T-helper 2 cell treated with Interferon-gamma antibody and Interleukin-4, amounts not matched to agents 100 ng/mL and 5 ng/mL, for 36 hours (primary cell): ENCODE measurements at regions not wholly inside any gene's neighbourhood (a gene's known extent, or its start where the extent isn't known, plus 50 kb on each side); places are given as distances from the start of the nearest gene placed in this dataset.

Source experiments
- intact Hi-C: fragments of 100-400 bp; cut with micrococcal nuclease; formaldehyde crosslinking; loops from one replicate; pipeline ENCODE4 v1.15.1; 2023

GRCh38 chrX:51798701-51799100, 55.5 kb downstream of the GSPT2 start:
- intact Hi-C loops = no loop called here

- intact Hi-C loops = loop anchor here (1.0 to 2.0 kb wide), 2 partner anchors 60 to 90 kb away; partner anchors contain the start of genes GSPT2 and MAGED1
Observed at GRCh38 chrX:51802917-51803688, 59.9 kb downstream of the GSPT2 start.

- intact Hi-C loops = loop anchor here (1.0 to 2.0 kb wide), 2 partner anchors 61 to 89 kb away; partner anchors contain the start of genes GSPT2 and MAGED1
Observed at GRCh38 chrX:51803833-51804232, 60.6 kb downstream of the GSPT2 start.

DNA sequence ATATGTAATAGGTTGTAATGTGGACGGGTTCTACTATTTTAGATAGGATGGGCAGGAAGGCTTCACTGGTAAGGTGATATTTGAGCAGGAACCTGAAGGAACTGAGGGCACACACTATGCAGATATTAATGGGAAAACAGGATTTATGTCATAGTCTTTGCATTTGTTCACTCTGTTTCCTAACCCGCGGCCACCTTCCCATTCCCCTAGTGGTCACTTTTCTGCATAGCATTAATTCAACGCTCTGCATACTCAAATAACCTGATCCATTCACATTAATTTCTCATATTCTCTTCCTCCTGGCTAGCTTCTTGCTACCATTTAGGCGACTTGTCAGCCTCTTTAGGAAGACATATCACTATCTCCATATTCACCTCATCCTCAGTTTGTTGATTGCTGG, 61.5 kb downstream of the GSPT2 start:
- intact Hi-C loops = no loop called here

DNA sequence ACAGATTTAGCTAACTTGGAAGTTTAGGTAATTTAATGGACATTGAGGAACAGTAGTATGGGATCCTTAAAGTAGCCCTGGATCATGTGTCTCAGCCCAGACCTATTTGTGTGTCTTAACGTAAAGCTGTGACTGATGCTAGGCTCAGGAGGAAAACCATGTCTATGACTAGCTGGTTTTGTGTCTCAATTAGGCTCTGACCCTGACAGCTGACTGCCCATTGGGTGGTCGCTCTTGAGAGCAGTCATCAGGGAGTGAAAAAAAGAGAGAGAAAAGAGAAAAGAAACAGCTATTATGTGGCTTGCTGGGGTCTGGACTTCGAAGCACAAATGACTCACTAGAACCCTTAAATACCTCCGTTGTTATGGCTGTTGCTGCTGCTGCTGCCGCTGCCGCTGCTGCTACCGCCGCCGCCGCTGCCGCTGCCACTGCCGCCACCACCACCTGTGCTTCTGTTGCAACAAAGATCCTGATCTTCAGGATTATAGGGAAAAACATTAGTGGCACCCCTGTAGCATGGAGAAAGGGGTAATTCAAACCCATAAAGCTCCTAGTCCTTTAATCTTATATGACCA, 70.7 kb downstream of the GSPT2 start:
- intact Hi-C loops = no loop called here

DNA sequence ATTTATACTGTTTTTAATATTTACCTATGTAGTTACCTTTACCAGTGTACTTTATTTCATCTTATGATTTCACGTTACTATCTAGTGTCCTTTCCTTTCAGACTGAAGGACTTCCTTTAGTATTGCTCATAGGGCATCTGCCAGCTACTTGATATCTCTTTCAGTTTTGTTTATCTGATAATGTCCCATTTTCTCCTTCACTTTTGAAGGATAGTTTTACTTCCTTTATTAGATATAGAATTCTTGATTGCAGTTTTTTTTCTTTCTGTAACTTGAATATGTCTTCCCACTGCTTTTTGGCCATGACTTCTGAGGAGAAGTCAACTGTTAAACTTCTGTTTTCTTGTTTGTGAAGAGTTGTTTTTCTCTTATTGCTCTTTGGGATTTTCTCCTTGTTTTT, 69.4 kb upstream of the MAGED1 start:
- intact Hi-C loops = no loop called here

DNA sequence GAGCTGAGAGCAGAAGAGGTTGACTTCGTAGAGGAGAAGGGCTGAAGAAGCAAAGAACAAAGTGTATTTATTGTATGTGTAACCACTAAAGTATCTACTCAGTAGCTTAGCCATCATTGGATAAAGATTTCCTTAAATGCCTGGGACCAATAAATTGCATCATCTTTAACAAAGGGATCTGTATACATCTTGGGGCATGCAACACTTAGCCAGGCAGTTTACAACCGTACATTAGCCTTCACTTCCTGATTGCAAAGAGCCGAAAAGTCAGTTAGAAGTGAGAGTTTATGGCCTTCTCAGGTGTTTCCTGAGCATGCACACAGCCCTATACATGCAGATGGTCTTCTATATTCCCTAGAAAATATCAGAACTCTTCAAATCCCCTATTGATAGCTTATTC, 68.0 kb upstream of the MAGED1 start:
- intact Hi-C loops = no loop called here

DNA sequence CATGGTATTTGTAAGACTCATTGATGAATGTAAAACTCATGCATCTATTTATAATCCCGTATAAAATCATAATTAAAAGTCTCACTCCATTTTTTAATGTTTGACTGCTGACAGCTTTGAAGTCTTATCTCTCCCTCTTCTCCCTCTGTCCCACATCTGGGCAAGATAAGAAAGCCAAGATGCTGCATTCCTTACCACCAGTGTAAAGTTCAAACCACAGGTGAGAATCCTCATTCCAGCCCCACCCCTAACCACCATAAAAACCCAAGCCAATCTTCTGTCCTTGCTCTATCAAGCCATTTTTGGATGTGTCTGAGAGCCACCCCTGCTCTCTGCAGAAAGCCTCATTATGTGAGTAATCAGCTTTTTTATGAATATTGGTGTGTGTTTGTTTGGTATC, 59.3 kb upstream of the MAGED1 start:
- intact Hi-C loops = no loop called here

- intact Hi-C loops = no loop called here
Observed at GRCh38 chrX:51836823-51837222, 56.6 kb upstream of the MAGED1 start.

GRCh38 chrX:51837451-51837850, 56.0 kb upstream of the MAGED1 start:
- intact Hi-C loops = no loop called here

DNA sequence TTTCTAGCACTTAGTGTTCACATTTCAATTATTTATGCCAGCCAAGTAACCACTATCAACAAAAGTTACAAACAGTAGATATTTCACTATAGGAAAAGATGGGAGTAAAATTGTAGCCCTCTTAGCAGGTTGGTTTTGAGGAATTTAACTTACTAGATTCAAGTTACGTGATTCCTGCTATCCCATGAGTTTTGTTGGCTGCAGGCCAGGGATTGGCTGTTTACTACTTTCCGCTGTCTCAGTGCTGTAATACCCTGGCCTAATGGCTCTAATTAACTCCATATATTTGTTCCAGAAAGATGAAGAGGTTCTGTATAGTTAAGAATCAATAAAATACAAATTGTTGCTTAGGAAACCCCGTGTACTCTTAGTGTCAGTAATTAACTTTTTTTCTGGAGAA, 55.5 kb upstream of the MAGED1 start:
- intact Hi-C loops = no loop called here
